HPDE6-E6E7 (cell line): ENCODE measurements at regions not wholly inside any gene's neighbourhood (a gene's known extent, or its start where the extent isn't known, plus 50 kb on each side); places are given as distances from the start of the nearest gene placed in this dataset.
"Not testable (repeated sequence)": the region's sequence is repeated elsewhere in the genome, so short reads cannot be mapped to it uniquely, and the experiment has no call there.

Experiments
- DNase-seq: peaks from one replicate; pipeline ENCODE4 v3.0.0; 2011; ENCODE audit warnings: missing footprints; ENCODE audit errors: extremely low spot score

DNA sequence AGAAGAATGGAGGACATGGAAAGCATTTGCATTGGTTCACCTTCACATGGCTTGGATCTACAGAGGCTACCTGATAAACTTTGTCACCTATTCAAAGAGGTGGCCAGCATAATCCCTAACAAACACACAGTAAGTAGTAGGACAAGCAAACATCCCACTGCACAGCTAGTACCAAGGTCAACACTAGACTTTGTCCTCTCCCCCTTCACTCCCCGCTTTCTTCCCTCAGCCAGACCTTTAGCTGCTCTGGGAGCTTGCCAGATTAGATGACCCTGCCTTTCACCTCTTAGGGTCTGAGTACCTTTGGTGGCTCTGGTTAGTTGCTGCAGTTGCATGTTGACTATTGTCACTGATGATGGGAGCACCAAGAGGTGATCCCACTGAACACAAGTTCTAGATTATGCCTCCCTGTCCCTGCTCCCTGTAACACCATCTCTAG, 211.3 kb downstream of the CCDC74A start:
- DNase-seq, result not testable (repeated sequence)

DNA sequence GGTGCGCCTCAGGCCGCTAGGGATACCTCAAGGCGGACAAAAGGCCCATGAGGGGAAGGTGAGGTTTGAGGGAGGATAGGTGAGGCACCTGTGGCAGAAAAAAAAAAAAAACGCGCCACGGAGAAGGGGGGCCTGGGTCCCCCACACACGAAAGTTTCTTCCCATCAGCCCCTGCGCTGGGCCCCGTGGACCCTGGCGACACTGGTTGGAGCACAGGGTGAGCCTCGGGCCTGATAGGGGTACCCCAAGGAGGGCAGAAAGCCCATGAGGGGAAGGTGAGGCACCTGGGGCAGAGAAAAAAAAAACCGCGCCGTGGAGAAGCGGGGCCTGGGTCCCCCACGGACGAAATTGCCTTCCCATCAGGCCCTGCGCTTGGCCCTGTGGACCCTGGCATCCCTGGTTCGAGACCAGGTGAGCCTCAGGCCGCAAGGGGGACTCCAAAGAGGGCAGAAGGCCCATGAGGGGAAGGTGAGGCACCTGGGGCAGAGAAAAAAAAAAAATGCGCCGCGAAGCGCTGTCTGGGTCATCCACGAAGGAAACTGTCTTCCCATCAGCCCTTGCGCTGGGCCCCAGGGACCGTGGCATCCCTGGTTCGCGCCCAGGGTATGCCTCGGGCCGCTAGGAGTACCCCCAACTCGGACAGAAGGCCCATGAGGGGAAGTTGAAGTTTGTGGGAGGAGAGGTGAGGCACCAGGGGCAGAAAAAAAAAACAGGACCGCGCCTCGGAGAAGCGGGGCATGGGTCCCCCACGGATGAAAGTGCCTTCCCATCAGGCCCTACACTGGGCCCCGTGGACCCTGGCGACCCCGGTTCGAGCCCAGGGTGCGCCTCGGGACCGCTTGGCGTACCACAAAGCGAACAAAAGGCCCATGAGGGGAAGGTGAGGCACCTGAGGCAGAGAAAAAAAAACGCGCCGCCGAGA, 226.2 kb downstream of the CCDC74A start:
- DNase-seq, result no peak

- DNase-seq, result no peak
These were observed 227.4 kb downstream of the CCDC74A start for GRCh38 chr2:131754929-131755720.

GRCh38 chr2:131756141-131756907, 228.6 kb downstream of the CCDC74A start:
- DNase-seq, result no peak

- not testable (repeated sequence) for DNase-seq
These were observed 231.3 kb downstream of the CCDC74A start for GRCh38 chr2:131758941-131759340.

DNA sequence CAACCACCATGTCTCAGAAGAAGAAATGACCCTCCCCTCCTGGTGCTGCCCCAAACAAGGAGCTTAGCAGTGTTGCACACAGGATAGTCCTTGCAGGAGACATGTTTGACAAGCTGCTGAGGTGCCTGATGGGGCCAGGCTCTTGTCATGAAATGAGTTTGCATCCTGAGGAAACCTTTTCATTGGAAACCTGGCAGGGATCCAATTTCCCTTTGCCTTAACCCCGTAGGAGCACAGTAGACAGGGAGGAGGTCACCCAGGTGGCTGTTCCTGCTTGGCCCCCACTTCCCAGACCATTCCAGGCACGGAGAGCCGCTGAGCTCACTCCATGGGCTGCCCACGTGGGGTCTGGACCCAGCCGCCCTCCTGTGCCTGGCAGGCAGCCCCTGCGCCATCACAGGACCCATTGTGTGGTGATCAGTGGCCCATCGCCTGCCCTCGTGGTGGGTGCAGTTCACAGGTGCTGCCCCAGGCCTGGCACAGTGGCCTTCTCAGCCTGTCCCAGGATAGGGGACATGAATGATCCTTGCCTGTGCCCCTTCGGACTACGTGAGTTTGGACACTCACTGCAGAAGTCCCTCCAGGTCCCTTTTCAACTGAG, 247.4 kb downstream of the CCDC74A start:
- not testable (repeated sequence) for DNase-seq

GRCh38 chr2:131775903-131776506, 248.3 kb downstream of the CCDC74A start:
- DNase-seq, result not testable (repeated sequence)

DNA sequence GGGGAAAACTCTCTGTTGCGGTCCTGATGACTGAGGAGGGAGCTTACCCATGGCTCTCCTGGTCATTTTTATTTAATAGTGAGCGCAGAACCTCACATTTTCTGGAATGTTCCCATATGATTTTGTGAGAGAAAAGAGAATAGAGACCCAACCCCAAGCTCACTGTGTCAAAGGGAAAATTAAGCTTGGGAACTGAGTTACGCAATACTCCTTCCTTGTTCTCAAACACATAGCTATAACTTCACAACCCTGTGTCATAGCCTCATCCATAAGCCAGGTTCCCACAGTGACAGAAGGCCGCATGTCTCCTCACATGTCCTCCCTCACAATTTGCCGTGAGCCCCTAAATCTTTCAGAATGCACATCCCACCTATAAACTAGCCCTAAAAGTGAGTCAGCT, 252.8 kb downstream of the CCDC74A start:
- DNase-seq, result not testable (repeated sequence)

DNA sequence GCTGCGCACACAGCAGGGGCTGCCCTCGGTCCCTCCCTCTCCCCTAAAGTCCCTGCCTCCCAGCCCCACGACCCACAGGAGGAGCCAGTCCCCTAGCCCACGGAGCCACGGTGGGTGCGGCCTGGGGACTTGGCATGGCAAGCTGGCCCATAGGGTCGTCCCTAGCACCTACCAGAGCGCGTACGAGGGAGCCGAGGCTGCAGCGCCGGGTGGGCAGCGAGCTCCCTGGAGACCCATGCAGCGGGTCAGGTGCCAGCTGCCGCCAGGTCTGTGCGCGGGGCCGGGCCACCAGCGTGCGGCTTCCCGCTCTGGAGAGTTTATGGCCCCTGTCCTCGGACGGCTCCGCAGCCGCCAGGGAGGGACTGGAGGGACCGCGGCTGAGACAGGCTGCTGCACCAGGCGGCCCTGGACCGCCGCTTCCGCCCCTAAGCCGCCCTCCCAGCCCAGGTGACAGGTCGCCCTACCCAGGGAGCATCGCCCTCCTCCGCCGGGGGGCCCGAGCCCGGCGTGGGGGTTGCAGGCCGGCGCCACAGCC, 273.6 kb downstream of the CCDC74A start:
- DNase-seq, result no peak

DNA sequence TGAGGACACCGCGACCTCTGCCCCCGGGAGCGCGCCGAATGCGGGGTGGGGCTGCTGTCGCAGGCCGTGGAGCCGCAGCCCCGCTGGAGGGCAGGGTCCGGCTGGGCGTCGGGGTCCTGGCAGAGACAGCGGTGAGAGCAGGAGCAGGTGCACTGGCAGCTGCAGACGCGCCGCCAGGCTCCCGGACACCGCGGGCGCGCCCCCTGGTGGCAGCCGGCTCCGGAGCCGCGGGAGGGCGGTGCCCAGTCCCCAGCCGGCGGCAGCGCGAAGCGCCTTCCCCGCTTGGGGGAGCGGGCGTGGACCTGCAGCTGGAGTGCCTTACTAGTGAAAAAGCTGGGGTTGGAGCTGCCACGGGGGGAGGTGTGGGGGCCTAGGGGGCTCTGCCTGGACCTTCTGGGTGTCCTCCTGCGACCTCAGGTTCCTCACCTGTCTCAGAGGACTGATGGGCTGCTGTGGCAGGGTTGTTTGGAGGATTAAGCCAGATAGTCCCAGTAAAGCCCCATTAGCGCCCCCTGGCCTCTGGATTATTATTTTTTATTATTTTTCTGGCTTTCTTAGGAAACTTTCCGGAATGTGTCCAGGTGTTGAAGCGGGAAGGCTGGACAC, 274.2 kb downstream of the CCDC74A start:
- DNase-seq, result peak; percentile 49

GRCh38 chr2:131802351-131802836, 274.7 kb downstream of the CCDC74A start:
- DNase-seq, result peak; percentile 13

- DNase-seq, result not testable (repeated sequence)
These were observed 275.5 kb downstream of the CCDC74A start for GRCh38 chr2:131803237-131803636.

- not testable (repeated sequence) for DNase-seq
These were observed 284.9 kb downstream of the CCDC74A start for GRCh38 chr2:131812605-131813004.

DNA sequence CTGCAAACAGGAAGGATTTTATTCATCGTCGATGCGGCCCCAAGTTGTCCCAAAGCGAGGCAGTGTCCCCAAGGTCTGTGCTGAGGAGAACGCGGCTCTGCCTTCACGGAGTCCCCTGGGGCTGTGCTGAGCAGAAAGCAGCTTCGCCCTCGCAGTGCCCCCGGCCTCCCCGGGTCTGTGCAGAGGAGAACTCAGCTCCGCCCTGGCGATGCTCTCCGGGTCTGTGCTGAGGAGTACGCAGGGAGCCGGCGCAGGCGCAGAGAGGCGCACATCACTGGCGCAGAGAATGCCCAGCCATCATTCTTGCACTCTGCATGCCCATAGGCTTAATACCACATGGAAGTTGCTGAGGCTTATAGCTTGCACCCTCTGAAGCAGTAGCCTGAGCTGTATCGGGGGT, 285.7 kb downstream of the CCDC74A start:
- not testable (repeated sequence) for DNase-seq

- DNase-seq, result not testable (repeated sequence)
These were observed 290.7 kb downstream of the CCDC74A start for GRCh38 chr2:131818267-131818973.

GRCh38 chr2:131822237-131822721, 294.6 kb downstream of the CCDC74A start:
- DNase-seq, result not testable (repeated sequence)

DNA sequence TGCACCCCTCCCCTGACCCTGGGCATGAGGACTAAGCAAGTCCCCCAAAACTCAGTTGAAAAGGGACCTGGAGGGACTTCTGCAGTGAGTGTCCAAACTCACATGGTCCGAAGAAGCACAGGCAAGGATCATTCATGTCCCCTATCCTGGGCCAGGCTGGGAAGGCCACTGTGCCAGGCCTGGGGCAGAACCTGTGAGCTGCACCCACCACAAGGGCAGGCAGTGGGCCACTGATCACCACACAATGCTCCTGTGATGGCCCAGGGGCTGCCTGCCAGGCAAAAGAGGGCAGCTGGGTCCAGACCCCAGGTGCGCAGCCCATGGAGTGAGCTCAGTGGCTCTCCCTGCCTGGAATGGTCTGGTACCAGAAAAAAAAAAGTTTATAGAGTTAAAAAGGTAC, 295.4 kb downstream of the CCDC74A start:
- not testable (repeated sequence) for DNase-seq

DNA sequence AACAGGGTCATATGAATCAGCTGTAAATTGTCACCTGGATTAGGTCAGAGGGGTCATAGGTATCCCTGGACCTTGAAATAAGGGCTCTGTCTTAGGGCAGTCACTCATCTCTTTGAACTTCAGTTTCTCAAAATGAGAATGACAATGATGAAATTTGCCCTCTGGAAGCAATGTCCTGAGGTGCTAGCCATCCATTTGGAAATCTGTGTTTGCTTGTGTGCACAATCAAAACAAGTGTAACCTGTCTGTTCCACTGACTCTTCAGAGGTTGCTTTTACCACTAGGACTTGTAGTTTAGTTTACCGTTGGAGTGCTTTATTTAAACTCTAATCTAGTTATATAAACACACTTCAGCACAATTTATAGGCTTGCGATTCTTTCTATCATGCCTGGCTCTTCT, 297.3 kb downstream of the CCDC74A start:
- DNase-seq, result not testable (repeated sequence)

DNA sequence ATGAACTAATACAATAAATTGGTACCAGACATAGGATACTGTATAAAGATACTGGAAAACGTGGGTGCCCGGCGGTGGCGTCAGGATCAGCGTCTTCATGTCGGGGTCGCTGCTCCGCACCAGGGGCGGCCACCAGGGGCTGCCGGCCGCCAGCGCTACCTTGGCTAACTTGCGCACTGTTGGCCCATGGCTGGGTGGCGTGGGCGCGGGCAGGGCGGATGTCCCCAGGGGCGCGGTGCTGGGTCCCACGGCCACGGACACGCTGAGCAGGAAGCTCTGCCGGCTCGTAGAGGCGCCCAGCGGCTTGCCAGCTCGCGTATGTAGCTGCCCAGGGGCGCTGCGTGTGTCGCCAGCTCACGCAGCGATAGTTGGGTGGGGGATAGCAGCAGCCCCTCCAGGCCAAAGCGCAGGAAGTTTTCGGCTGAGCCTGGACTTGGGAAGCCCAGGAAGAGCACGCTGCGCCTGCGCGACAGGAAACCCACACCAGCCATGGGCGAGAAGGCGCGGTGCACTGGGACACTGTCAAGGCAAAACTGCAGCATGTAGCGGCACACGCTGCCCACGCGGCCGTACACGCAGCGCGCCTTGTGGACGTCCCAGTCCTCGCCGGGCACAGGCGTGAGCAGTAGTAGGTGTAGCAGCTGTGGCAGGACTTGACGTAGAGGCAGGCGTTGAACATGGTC, 299.9 kb downstream of the CCDC74A start:
- DNase-seq, result no peak
